ENCODE measurements at regions not wholly inside any gene's neighbourhood (a gene's known extent, or its start where the extent isn't known, plus 50 kb on each side); places are given as distances from the start of the nearest gene placed in this dataset.

GRCh38 chrX:106363214-106363613, 195.1 kb downstream of the PWWP3B start:
- no peak for TF ChIP-seq POLR2A (IDR thresholded peaks at IDR 0.05)
- TF ChIP-seq CTCF (IDR thresholded peaks at IDR 0.05), result no peak
- no peak for TF ChIP-seq POLR2AphosphoS5 (IDR thresholded peaks at IDR 0.05)
